HEK293T (cell line): ENCODE measurements at regions not wholly inside any gene's neighbourhood (a gene's known extent, or its start where the extent isn't known, plus 50 kb on each side); places are given as distances from the start of the nearest gene placed in this dataset.

Source experiments
- CTCF ChIA-PET: fragments of 350-600 bp; formaldehyde crosslinking; extraction: SDS; loops from one replicate; lab custom pipeline; 2021; ENCODE audit warnings: antibody characterized with exemption, inconsistent platforms; lab: Yijun Ruan, JAX
- POLR2A ChIA-PET: fragments of 350-600 bp; formaldehyde crosslinking; extraction: SDS; loops from one replicate; lab custom pipeline; 2020; ENCODE audit warnings: antibody characterized with exemption, inconsistent platforms; lab: Yijun Ruan, JAX
- DNase-seq: peaks from one replicate; pipeline ENCODE4 v3.0.0; 2012; ENCODE audit warnings: mixed read lengths; ENCODE audit errors: extremely low spot score
- ARNT ChIP-seq: fragments of 450-650 bp; IDR thresholded peaks from 2 replicates; pipeline ENCODE4 v1.6.1; 2017; ENCODE audit warnings: mild to moderate bottlenecking
- BHLHE40 ChIP-seq: fragments of 450-650 bp; IDR thresholded peaks from 2 replicates; pipeline ENCODE4 v1.6.1; 2016; ENCODE audit warnings: mild to moderate bottlenecking, moderate library complexity, borderline replicate concordance
- CTBP1 ChIP-seq: fragments of 450-650 bp; IDR thresholded peaks from 2 replicates; pipeline ENCODE4 v1.6.1; 2016; ENCODE audit warnings: borderline replicate concordance
- ELF4 ChIP-seq: fragments of 450-650 bp; IDR thresholded peaks from 2 replicates; pipeline ENCODE4 v1.6.1; 2017; ENCODE audit warnings: antibody characterized with exemption
- FOXA1 ChIP-seq: fragments of 450-650 bp; IDR thresholded peaks from 2 replicates; pipeline ENCODE4 v1.6.1; 2016; ENCODE audit warnings: mild to moderate bottlenecking
- FOXK2 ChIP-seq: fragments of 450-650 bp; IDR thresholded peaks from 2 replicates; pipeline ENCODE4 v1.6.1; 2016; ENCODE audit warnings: mild to moderate bottlenecking
- FOXM1 ChIP-seq: fragments of 450-650 bp; IDR thresholded peaks from 2 replicates; pipeline ENCODE4 v1.6.1; 2017; ENCODE audit warnings: mild to moderate bottlenecking, borderline replicate concordance
- HDGF ChIP-seq: fragments of 450-650 bp; IDR thresholded peaks from 2 replicates; pipeline ENCODE4 v1.6.1; 2017; ENCODE audit warnings: antibody characterized with exemption, borderline replicate concordance
- L3MBTL2 ChIP-seq: fragments of 450-650 bp; conservative IDR thresholded peaks from 2 replicates; pipeline ENCODE4 v1.6.1; 2016; ENCODE audit warnings: mild to moderate bottlenecking
- LEF1 ChIP-seq: fragments of 450-650 bp; IDR thresholded peaks from 2 replicates; pipeline ENCODE4 v1.6.1; 2017; ENCODE audit warnings: mild to moderate bottlenecking, borderline replicate concordance
- NFRKB ChIP-seq: fragments of 450-650 bp; IDR thresholded peaks from 2 replicates; pipeline ENCODE4 v1.6.1; 2016; ENCODE audit warnings: mild to moderate bottlenecking, moderate library complexity
- SP1 ChIP-seq: fragments of 450-650 bp; IDR thresholded peaks from 2 replicates; pipeline ENCODE4 v1.6.1; 2017
- SUZ12 ChIP-seq: fragments of 450-650 bp; IDR thresholded peaks from 2 replicates; pipeline ENCODE4 v1.6.1; 2016; ENCODE audit warnings: mild to moderate bottlenecking
- TARDBP ChIP-seq: fragments of 450-650 bp; IDR thresholded peaks from 2 replicates; pipeline ENCODE4 v1.6.1; 2016
- ZNF384 ChIP-seq: fragments of 450-650 bp; IDR thresholded peaks from 2 replicates; pipeline ENCODE4 v1.6.1; 2016
- TF ChIP-seq, protein P1 (sequence below): fragments of 450-650 bp; IDR thresholded peaks from 2 replicates; pipeline ENCODE4 v1.6.1; 2016

DNA sequence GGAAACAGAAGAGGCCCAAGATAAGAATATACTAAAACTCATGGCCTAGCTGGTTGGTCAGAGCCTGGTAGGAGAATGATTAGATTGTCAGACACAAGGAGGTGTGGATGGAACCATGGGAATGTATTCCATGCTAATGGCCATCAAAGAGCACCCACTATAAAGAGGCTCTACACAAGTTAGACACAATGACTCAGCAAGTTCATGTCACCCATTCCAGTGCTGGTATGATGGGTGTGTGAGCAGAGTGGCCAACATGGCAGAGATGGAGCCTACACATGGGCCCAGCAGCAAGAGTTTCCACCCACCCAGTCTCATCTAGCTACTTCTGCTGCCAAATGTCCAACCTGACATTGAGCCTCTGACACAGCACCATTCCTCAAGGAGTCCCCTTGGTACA, 97.5 kb upstream of the COG2 start:
- no peak for DNase-seq
- ChIA-PET CTCF (no interaction called here), POLR2A (no interaction called here)
- no peak for TF ChIP-seq FOXM1
- no peak for TF ChIP-seq TARDBP
- TF ChIP-seq L3MBTL2: no peak
- no peak for TF ChIP-seq FOXA1
- no peak for TF ChIP-seq ARNT
- no peak for TF ChIP-seq ELF4
- TF ChIP-seq HDGF: no peak
- TF ChIP-seq SUZ12: no peak
- no peak for TF ChIP-seq NFRKB
- TF ChIP-seq LEF1: no peak
- TF ChIP-seq BHLHE40: no peak
- no peak for TF ChIP-seq FOXK2
- TF ChIP-seq, protein P1, sequence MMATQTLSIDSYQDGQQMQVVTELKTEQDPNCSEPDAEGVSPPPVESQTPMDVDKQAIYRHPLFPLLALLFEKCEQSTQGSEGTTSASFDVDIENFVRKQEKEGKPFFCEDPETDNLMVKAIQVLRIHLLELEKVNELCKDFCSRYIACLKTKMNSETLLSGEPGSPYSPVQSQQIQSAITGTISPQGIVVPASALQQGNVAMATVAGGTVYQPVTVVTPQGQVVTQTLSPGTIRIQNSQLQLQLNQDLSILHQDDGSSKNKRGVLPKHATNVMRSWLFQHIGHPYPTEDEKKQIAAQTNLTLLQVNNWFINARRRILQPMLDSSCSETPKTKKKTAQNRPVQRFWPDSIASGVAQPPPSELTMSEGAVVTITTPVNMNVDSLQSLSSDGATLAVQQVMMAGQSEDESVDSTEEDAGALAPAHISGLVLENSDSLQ: no peak
- TF ChIP-seq CTBP1: no peak
- TF ChIP-seq SP1: no peak

DNA sequence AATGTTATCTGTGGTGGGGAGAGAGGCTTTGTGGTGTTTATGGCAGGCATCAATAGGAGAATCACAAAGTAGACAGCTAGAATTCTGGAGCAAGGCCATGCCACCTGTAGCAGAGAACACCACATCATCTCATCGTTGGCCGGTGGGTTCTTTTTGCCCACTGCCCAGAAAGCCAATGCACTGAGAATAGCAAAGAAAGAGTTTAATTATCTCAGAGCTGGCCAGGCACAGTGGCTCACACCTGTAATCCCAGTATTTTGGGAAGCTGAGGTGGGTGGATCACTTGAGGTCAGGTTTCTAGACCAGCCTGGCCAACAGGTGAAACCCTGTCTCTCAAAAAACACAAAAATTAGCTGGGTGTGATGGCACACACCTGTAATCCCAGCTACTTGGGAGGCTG, 99.2 kb upstream of the COG2 start:
- ChIA-PET CTCF (no interaction called here), POLR2A (no interaction called here)
- DNase-seq: no peak
- TF ChIP-seq L3MBTL2 (no peak), ZNF384 (no peak), NFRKB (no peak), FOXK2 (no peak), FOXA1 (no peak), BHLHE40 (no peak), ARNT (no peak), TARDBP (no peak), FOXM1 (no peak), HDGF (no peak), SUZ12 (no peak), SP1 (no peak), LEF1 (no peak), CTBP1 (no peak), ELF4 (no peak)
- TF ChIP-seq, protein P1: no peak

DNA sequence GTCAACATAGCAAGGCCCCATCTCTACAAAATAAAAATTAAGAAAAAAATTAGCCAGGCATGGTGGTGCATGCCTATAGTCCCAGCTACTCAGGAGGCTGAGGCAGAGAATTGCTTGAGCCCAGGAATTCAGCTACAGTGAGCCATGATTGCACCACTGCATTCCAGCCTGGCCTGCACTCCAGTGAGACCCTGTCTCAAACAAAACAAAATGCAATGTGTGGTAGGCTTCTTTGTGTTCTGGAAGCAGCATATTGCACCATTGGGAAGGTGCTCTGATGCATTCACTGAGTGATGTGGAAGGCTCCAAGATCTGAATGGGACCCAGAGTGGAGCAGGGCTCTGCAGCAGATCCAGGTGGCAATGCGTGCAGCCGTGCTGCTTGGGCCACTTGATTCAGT, 99.6 kb upstream of the COG2 start:
- DNase-seq: no peak
- CTCF ChIA-PET: no interaction called here
- POLR2A ChIA-PET: no interaction called here
- no peak for TF ChIP-seq LEF1
- no peak for TF ChIP-seq SP1
- no peak for TF ChIP-seq FOXA1
- no peak for TF ChIP-seq FOXM1
- no peak for TF ChIP-seq ELF4
- TF ChIP-seq ARNT: no peak
- no peak for TF ChIP-seq TARDBP
- no peak for TF ChIP-seq BHLHE40
- TF ChIP-seq HDGF: no peak
- TF ChIP-seq NFRKB: no peak
- TF ChIP-seq, protein P1: no peak
- TF ChIP-seq SUZ12: no peak
- TF ChIP-seq ZNF384: no peak
- TF ChIP-seq CTBP1: no peak
- TF ChIP-seq FOXK2: no peak

DNA sequence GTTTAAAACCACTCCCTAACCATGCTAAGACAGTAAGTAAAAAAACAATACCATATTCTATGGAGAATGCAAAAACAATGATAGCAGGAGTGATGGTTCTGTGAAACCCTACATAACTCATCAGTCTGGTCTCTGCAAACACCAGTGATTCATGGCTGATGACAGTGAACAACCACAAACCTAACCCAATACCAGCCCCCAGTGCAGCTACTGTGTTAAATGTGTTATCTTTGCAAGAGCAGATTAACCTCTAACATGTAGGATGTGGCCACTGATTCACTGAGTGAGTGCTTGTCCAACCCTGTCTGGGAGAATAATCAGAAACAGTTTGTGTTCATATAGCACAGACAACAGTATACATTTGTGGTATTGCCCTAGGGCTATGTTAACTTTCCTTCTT, 100.2 kb upstream of the COG2 start:
- no peak for TF ChIP-seq NFRKB
- no peak for TF ChIP-seq SUZ12
- TF ChIP-seq SP1: no peak
- DNase-seq: no peak
- ChIA-PET CTCF (no interaction called here), POLR2A (no interaction called here)

DNA sequence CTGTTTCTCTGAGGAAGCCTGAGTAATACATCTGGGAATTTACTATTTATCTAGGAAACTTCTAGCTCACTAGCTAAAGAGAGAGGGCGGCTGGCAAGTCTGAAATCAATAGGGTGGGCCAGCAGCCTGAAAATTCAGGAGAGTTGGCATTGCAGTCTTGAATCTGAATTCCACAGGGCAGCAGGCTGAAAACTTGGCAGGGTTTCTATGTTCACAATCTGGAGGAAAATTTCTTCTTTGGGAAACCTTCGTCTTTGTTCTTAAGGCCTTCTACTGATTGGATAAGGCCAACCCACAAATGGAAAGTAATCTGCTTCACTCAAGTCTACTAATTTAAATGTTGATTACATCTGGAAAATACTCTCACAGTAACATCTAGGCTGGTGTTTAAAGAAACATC, 101.0 kb upstream of the COG2 start:
- POLR2A ChIA-PET: no interaction called here
- CTCF ChIA-PET: no interaction called here
- DNase-seq: no peak
- TF ChIP-seq ELF4: no peak
- no peak for TF ChIP-seq ZNF384
- no peak for TF ChIP-seq L3MBTL2
- TF ChIP-seq SUZ12: no peak
- TF ChIP-seq FOXK2: no peak
- TF ChIP-seq NFRKB: no peak
- no peak for TF ChIP-seq FOXM1
- TF ChIP-seq HDGF: no peak
- TF ChIP-seq, protein P1: no peak
- no peak for TF ChIP-seq ARNT
- no peak for TF ChIP-seq SP1
- no peak for TF ChIP-seq TARDBP
- no peak for TF ChIP-seq BHLHE40
- TF ChIP-seq CTBP1: no peak
- TF ChIP-seq FOXA1: no peak

DNA sequence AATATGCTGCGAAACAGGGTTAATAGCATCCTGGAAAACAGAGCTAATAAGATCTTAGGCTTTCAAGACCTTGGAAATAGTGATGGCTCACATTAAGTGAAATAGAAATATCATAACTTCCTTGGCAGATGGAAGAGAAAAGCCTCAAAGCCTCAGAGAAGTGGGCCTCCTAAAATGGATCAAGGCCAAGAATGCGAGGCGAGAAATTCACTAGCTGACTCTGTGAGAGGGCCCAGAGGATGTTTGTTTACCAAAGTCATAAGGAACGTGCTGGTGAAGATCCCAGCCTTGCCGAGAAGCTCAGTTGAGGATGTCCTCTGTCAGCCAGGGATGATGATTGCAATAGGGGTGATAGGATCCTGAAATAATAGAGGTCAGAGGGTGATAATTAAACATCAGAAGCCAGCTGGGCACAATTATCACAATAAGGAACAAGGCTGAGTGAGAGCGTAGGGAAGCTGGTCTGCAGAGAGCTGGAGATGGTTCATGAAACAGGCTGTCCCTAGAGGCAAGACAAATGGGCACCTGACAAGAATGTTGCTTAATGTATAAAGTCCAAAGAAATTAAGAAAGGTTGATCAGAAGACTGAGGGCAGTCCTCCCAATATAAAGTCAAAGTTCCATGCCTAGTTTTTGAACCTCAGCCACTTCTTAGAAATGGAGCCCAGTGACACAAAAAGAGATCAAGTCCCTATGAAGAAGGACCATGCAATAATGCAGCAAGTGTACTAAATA, 101.7 kb upstream of the COG2 start:
- no peak for DNase-seq
- CTCF ChIA-PET: no interaction called here
- POLR2A ChIA-PET: no interaction called here
- TF ChIP-seq FOXM1 (no peak), FOXA1 (no peak), SUZ12 (no peak)
